NCI-H526 treated with DMSO at 0.1 percent for 48 hours (cell line): ENCODE measurements at regions not wholly inside any gene's neighbourhood (a gene's known extent, or its start where the extent isn't known, plus 50 kb on each side); places are given as distances from the start of the nearest gene placed in this dataset.
"Not testable (repeated sequence)": the region's sequence is repeated elsewhere in the genome, so short reads cannot be mapped to it uniquely, and the experiment has no call there.

Experiments used
- DNase-seq: peaks from one replicate; lab custom pipeline; 2025; lab: John Stamatoyannopoulos, UW

GRCh38 chr14:81955123-81955522, 421.5 kb upstream of the SEL1L start:
- no peak for DNase-seq

- DNase-seq: no peak
These were observed 427.1 kb upstream of the SEL1L start for GRCh38 chr14:81960781-81961180.

GRCh38 chr14:81963846-81964245, 430.2 kb upstream of the SEL1L start:
- DNase-seq: no peak

DNA sequence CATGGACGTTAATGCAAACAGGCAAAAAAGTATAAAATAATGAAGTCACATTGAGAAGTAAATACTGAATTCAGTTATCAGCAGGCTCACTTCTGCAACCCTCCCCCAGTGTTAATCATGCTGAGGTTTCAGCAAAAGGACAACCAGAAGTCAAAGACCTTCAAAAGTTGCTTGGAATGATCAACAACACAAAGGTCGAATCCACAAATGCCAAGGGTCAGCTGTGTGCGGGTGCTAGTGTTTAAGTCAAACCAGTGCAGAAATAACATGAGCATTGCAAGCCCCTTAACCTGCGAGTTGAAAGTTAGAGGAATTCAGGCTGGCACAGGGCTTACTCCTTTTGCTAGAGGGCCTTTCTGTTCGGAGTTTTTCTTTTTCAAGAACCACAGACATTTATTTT, 436.7 kb upstream of the SEL1L start:
- DNase-seq: no peak

- no peak for DNase-seq
These were observed 438.3 kb upstream of the SEL1L start for GRCh38 chr14:81971911-81972310.

DNA sequence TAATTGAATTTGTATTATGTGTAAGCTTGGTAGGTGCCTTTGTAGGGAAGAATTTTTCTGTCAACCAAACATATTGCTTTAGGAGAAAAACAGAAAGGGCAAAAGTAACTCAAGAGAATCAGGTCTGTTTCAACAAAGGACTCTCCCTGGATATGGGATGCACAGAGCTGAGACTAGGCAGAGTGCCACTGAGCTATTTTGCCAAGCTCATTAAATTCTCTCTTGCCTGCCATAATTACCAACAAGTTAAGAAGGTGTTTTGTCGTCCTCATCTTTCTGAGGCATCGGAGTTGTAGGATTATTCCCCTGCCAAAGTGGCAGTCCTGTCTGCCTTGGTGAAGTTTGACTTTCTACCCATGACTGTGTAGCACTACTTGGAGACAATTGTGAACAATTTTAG, 438.9 kb upstream of the SEL1L start:
- no peak for DNase-seq

GRCh38 chr14:81974543-81974942, 440.9 kb upstream of the SEL1L start:
- DNase-seq: no peak

DNA sequence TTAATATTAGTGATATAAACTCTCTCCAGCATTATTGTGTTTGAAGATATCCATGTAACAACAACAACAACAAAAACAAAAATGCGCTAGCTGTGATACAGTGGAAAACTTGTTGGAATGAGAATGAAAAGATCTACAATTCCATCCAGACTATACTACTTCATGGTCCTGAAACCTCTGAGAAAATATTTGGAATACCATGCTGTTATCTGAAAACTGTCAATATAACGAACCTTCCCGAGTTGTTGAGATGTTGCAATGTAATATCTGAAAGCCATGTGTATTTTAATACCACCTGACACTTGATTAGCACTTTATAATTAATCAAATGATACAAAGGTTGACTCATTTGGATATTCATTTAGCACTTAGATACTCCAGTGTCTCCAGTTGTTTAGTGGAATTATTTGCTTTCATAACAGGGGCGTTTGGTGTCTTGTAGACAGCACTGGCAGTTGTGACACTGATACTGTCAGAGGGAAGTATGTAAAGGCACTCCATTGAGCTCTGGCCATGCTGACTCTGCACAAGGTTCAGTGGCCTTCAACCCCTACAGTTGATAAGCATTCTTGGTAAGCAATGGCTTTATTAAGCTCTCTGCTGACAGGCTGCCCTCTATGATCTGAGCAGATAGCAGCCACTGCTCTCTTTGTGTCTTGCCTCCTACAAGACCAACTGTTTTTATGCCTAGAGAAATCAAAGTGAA, 447.1 kb upstream of the SEL1L start:
- no peak for DNase-seq

DNA sequence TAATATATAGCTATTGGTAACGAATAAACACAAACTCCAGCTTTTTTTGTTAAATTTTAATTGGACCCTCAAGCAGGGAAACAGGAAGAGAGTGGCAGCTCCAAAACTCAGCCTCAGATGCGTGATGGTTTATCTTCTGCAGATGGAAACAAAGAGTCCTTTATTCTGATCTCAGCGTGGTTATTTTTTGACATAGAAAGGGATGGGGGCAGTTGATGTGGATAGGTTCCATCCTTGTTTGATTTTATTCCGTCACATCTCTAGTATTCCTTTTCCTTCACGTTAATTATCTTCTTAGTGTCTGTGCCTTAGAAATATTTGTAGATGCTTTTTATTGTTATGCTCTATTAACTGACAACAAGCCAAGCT, 447.6 kb upstream of the SEL1L start:
- DNase-seq: no peak

GRCh38 chr14:81982046-81982445, 448.4 kb upstream of the SEL1L start:
- DNase-seq: no peak

DNA sequence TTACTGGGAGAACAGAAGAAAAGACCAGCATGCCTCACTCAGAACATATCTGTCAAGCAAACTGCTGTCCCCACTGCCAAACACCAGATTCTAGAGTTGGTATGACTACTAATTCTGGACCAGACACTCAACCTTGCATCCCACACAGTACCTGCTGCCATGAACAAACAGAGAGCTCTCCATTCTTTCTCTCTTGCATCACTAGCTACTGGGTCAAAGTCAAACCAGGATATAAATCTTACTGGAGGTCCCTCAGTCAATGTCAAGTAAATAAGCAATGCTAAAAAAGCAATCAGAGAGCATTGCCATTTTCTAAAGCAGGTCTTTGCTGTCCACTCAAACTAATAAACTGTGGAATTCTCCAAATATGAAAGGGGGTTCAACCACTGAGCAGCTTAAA, 452.4 kb upstream of the SEL1L start:
- DNase-seq: no peak

- DNase-seq: no peak
These were observed 455.6 kb upstream of the SEL1L start for GRCh38 chr14:81989211-81989610.

DNA sequence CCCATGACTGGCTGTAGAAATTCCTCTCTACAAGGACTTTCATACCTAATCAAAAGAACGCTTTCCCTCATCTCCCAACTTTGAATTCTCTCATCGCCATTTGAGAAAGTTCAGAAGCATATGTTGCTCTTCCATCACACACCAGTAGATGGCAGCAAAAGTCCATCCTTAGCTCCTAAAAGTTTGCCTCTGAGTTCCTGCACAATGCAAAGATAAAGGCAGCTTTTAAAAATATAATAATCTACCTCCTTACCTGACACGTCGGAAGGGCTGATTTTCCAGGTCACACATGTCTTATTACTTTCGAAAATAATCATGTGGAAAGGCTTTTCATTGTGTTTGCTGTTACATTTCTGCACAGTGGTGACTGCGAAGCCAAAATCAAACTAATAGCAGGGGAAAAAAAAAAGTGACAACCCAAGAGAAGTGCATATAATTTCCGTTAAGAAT, 456.7 kb upstream of the SEL1L start:
- no peak for DNase-seq

DNA sequence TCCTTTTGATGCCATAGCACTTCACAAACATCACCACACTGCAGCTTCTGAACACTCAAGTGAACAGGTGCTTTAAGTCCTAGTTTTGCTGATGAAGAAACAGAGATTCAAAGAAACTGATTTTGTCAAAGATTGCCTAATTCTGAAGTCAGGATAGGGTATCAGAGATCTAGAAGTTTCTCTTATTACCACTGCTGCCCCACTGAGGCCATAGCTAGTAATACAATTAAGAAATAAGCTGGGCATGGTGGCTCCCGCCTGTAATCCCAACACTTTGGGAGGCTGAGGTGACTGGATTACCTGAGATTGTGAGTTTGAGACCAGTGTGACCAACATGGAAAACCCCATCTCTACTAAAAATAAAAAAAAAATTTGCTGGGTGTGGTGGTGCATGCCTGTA, 458.3 kb upstream of the SEL1L start:
- DNase-seq: no peak

- DNase-seq: no peak
These were observed 459.8 kb upstream of the SEL1L start for GRCh38 chr14:81993432-81993831.

- DNase-seq: no peak
These were observed 469.8 kb upstream of the SEL1L start for GRCh38 chr14:82003426-82003825.

DNA sequence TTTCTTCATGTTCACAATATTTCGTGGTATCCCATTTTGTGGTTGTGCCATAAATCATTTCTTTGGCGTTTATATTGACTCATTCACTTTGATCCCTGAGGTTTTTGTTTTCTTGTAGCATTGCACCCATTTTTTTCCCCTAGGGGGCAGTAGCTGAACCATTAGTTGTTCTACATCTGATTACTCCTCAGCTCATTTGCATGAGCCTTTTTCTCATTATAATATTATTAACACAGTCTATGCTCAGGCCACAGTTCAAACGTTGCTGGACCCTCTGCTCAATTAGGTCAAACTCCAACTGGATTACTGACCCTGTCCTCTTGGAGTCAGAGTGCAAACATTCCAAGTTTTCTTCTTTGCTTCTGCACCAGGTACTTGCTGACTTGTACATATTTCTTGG, 475.4 kb upstream of the SEL1L start:
- peak; percentile 17 for DNase-seq

- DNase-seq: no peak
These were observed 476.3 kb upstream of the SEL1L start for GRCh38 chr14:82009993-82010392.

DNA sequence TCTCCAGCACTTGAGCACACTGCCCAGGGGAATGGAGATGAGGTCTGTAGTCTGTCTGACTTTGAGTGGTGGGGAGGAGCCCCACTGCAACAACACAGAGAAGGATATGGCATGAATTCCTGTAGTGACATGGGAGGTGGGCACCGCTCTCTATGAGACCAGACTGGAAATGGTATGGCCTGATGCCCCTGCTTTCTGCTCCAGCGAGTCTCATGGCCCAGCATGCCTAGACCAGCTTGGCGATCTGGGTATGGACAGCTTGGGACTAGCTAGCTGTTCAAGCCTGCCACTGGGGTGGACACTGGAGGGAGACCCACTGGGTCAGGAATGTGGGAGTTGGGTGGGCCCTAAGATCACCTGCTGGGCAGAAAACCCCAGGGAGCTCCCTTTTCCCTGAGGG, 477.8 kb upstream of the SEL1L start:
- DNase-seq: no peak

- no peak for DNase-seq
These were observed 495.4 kb upstream of the SEL1L start for GRCh38 chr14:82029038-82029437.

DNA sequence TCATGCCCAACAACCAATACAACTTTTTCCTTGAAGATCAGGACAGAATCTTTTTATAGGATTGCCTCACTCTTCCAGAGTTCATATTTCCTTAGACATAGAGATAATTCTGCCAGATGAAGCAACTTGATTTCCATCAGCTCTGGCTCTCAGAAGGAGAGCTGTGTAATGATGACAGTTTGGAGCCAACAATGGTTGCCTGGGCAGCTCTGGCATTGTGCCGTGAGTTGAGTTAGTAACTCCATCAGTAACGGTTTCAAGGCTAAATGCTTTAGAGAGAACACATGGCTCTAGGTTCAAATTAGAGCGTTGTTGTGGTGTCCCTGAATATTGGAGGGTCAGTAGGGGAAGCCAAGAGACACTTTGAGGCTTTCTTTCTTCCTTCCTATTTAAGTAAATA, 501.7 kb upstream of the SEL1L start:
- DNase-seq: no peak

- not testable (repeated sequence) for DNase-seq
These were observed 504.4 kb upstream of the SEL1L start for GRCh38 chr14:82038066-82038465.

GRCh38 chr14:82045339-82045738, 511.7 kb upstream of the SEL1L start:
- DNase-seq: no peak

DNA sequence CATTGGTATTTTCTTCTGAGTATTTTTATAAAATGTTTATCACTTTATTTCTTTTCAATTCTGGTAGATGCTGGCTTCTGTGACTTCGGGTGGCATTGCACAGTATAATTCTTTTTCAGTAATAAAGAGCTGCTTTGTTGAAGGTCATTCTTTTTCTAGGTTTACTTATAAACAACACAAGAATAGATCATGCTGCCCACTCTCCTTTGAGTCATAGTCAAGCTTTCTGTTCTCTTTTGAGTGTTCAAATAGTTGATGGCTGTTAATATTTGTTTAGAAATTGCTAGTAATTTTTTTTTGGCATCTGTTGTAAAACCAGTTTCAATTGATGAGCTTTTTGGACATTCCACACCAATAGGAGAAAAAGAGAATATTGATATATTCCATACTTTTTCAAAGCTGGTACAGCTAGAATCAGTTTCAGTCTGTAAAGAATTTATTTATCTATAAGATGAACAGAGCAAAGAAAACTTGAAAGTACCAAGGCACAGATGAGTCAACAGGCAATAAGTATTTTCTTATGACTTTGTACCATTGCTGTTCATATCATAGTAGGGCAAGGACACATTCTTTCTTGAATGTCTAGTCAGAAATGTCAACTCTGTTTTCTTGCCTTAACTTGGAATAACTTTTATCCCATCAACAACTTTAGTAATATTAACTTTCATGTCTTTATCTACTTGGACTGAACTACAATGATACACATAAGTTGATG, 513.0 kb upstream of the SEL1L start:
- no peak for DNase-seq
